HG03095 (cell line): ENCODE measurements at regions not wholly inside any gene's neighbourhood (a gene's known extent, or its start where the extent isn't known, plus 50 kb on each side); places are given as distances from the start of the nearest gene placed in this dataset.
"Not testable (repeated sequence)": the region's sequence is repeated elsewhere in the genome, so short reads cannot be mapped to it uniquely, and the experiment has no call there.

ENCODE experiments used
- ATAC-seq: cut with Tn5 transposase; IDR thresholded peaks from one replicate; pipeline ENCODE4 v1.9.1; 2021; ENCODE audit warnings: moderate library complexity; ENCODE audit not compliant: unreplicated experiment

- ATAC-seq = no peak
Measured at GRCh38 chr6:80942911-80943310, 809.6 kb downstream of the TENT5A start.

GRCh38 chr6:80940976-80941375, 811.5 kb downstream of the TENT5A start:
- no peak for ATAC-seq

DNA sequence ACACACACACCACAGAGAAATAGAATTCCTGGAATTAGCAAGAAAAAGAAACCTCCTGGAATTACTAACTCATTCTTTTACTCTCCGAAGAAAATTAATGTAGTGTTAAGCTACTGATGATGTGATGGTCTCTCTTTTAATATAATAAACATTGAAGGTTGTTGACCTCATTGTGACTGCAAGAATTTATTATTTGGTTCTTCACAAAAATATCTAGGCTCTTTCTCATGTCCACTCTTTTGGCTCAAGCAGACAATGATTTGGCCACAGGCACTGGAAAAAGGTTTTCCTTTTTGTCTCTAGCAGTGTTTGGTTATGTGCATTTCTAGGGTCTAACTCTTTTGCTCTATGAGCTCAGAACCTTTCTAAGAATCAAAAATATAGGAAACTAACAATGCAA, 811.9 kb downstream of the TENT5A start:
- ATAC-seq = no peak

- ATAC-seq = no peak
Measured at GRCh38 chr6:80939898-80940297, 812.6 kb downstream of the TENT5A start.

- ATAC-seq = no peak
Measured at GRCh38 chr6:80939480-80939879, 813.0 kb downstream of the TENT5A start.

DNA sequence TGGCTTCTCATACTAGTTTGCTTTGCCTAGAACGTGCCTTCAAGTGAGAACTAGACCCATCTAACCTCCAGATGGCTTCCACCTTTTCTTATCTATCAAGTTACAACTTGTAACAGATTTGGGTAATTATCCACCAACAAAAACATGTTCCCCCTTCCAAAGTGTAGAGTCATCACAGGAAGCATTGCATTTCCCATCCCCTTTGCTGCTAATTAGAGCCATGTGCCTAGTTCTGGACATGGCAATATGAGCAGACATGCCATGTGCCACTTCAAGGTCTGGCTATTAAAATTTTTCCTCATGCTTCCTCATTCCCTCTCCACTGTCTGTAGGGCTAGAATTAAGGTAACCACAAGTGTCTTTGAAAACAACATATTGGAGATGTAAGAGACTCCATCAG, 814.4 kb downstream of the TENT5A start:
- ATAC-seq = no peak

DNA sequence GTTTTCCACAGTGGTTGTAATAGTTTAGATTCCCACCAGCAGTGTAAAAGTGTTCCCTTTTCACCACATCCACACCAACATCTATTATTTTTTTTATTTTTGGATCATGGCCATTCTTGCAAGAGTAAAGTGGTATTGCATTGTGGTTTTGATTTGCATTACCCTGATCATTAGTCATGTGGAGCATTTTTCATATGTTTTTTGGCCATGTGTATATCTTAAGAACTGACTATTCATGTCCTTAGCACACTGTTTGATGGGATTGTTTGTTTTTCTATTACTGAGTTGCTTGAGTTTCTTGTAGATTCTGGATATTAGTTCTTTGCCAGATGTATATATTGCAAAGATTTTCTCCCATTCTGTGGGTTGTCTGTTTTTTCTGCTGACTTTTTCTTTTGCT, 820.1 kb downstream of the TENT5A start:
- ATAC-seq = no peak

- ATAC-seq = no peak
Measured at GRCh38 chr6:80930376-80930775, 822.1 kb downstream of the TENT5A start.

DNA sequence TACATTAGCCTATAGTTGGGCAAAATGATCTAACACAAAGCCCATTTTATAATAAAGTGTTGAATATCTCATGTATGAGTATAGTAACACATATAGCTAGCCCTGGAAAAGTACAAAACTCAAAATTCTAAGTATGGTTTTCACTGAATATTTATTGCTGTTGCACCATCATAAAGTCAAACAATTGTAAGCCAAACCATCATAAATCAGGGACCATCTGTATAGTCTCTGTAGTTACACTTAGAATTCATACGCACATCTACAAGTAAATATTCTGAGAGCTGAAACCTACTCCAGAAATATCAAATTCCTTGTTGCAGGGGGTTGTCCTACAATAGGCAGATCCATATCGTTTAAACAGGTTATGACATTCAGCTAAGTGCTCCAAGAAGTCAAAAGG, 817.3 kb downstream of the BCKDHB start:
- ATAC-seq = no peak

- ATAC-seq = no peak
Measured at GRCh38 chr6:80922916-80923455, 816.5 kb downstream of the BCKDHB start.

GRCh38 chr6:80921861-80922460, 815.5 kb downstream of the BCKDHB start:
- ATAC-seq = no peak

DNA sequence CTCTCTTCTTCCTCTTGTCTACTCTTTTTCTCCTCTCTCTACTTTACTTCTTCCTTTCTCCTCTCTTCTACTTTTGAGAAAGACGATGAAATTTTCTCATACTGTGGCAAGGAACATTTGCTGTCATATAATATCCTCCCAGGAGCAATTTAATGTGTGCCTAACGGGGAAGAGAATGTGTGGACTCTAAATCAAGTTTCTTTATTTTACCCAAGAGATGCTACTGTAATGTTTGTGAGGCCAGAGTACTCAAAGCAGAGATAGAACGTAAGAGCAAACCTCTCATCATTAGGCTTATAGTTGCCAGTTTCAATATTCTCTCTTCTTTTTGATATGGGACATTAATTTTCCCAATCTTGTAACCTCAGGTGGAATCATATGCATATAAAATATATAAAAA, 801.4 kb downstream of the BCKDHB start:
- no peak for ATAC-seq

DNA sequence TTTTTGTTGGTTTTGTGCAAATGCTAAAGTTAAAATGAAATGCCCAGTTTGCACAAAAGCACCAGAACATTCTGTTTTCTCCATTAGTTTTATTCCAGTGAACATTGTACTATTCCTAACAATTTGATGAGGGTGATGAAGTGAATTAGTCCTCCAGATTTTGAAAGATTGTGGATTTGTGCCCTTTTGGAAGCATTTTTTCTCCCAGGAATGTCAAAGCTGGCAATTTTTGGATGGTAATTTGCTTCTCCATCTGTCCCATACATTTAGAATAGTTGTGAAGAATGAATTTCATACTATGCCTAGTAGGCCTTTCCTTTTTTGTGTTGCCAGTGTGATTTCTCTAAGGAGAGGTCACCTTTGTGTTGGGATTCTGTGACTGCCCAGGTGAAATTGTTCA, 797.2 kb downstream of the BCKDHB start:
- no peak for ATAC-seq

GRCh38 chr6:80886475-80886874, 780.0 kb downstream of the BCKDHB start:
- no peak for ATAC-seq

GRCh38 chr6:80872951-80873308, 766.5 kb downstream of the BCKDHB start:
- no peak for ATAC-seq

DNA sequence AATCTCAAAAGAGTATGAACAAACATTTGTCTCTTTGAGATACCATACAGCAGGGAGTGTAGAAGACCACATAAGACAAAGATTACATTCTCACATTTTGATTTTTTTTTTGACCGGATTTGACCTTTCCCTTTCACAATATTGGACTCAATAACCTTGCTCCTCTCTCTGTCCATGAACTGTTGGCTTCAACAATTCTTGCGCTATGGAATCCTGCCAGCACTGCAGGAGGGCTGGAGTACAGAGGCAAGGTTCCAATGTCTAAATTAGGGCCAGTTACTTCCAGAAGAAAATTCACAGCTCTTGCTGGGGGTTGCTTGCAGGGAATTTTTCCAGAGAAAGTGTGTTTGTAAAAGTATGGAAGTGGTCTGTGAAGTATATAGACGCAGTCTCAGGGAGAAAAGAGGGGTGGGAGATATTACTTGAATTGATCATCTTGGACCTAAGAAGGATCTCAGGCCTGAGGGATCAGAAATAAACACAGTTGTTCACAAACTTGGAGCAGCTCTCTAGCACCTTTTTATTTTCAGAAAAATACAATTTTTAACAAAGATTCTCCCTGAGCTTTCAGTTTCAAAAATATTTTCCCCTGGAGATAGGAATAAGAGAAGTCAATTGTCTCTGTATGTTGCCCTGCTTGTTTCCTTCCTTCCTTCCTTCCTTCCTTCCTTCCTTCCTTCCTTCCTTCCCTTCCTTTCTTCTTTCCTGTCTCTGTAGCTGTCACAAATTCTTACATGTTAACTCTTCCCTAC, 765.9 kb downstream of the BCKDHB start:
- ATAC-seq = no peak

DNA sequence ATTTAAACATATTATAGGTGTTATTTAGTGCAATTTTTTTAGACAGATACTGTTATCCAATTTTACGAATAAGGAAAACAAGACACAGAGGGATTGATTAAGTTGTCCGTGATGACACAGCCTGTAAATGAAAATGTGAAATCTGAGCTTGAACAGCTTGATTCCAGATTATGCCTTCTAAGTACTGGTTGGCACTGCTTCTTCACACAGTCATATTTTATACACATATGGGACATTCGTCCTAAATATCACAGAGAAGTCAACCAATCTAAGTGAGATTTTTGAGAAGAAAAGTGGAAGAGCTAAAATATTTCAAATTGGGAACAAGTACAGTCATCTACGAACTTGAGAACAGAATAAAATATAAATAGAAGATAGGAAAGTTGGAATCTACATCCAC, 756.3 kb downstream of the BCKDHB start:
- ATAC-seq = no peak

DNA sequence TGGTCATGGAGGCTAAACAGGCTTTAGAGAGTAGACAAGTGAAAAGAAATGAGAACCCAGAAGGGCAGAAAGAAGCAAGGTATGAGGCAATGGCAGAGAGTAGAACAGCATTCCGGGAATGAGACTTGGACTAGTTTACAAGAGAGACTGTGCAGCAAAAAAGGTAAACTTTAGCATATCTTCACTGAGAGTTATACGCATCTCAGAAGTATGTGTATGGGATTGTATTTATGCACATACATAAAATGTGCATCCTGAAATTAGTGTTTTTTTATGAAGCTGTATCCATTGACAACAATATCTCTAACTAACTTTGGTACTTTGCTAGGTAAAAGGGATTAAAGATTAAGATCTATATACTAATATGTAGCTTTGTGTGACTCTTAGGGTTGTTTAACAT, 753.6 kb downstream of the BCKDHB start:
- no peak for ATAC-seq

DNA sequence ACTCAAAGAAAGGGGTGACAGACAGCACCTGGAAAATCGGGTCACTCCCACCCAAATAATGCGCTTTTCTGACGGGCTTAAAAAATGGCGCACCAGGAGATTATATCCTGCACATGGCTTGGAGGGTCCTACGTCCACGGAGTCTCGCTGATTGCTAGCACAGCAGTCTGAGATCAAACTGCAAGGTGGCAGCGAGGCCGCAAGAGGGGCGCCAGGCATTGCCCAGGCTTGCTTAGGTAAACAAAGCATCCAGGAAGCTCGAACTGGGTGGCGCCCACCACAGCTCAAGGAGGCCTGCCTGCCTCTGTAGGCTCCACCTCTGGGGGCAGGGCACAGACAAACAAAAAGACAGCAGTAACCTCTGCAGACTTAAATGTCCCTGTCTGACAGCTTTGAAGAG, 741.5 kb downstream of the BCKDHB start:
- ATAC-seq = not testable (repeated sequence)

DNA sequence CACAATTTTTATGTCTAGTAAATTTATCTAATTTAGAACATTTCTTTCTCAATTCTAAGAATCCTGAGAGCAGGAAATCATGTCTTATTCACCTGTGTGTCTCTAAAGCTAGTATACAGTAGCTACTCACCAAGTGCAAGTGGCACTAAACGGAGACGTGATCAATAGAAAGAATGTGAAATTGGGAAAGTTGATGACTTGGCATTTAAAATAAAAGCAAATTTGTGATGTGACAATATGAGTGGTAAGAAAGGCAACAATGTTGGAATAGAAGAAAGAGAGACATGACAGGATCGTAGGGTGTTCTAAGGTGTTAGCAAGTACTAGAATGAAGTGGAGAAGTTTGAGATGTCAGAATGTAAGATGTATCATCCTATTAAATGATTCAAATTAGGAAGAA, 725.9 kb downstream of the BCKDHB start:
- ATAC-seq = no peak

DNA sequence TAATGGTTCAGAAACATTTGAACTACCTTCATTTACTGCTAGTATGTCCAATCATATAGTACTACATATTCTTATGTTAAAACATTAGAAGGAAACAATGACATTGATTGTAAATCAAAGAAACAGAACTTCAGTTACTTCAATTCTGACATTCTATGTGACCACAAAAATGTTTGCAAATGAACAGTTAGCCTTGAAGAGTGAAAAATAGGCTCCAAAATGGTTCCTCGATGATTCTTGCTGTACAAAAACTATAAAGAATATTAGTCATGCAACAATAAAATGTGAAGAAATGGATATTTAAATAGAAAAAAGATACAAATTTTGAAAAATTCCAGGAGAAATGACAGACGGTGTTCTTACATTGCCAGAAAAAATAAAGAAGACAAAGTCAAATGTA, 686.9 kb downstream of the BCKDHB start:
- no peak for ATAC-seq

GRCh38 chr6:80792151-80792550, 685.7 kb downstream of the BCKDHB start:
- ATAC-seq = no peak
